HEK293T (cell line): ENCODE measurements at regions not wholly inside any gene's neighbourhood (a gene's known extent, or its start where the extent isn't known, plus 50 kb on each side); places are given as distances from the start of the nearest gene placed in this dataset.

ENCODE experiments used
- CTCF ChIA-PET: fragments of 350-600 bp; formaldehyde crosslinking; extraction: SDS; loops from one replicate; lab custom pipeline; 2021; ENCODE audit warnings: antibody characterized with exemption, inconsistent platforms; lab: Yijun Ruan, JAX
- POLR2A ChIA-PET: fragments of 350-600 bp; formaldehyde crosslinking; extraction: SDS; loops from one replicate; lab custom pipeline; 2020; ENCODE audit warnings: antibody characterized with exemption, inconsistent platforms; lab: Yijun Ruan, JAX
- DNase-seq: peaks from one replicate; pipeline ENCODE4 v3.0.0; 2012; ENCODE audit warnings: mixed read lengths; ENCODE audit errors: extremely low spot score
- ARNT ChIP-seq: fragments of 450-650 bp; IDR thresholded peaks from 2 replicates; pipeline ENCODE4 v1.6.1; 2017; ENCODE audit warnings: mild to moderate bottlenecking
- BHLHE40 ChIP-seq: fragments of 450-650 bp; IDR thresholded peaks from 2 replicates; pipeline ENCODE4 v1.6.1; 2016; ENCODE audit warnings: mild to moderate bottlenecking, moderate library complexity, borderline replicate concordance
- CTBP1 ChIP-seq: fragments of 450-650 bp; IDR thresholded peaks from 2 replicates; pipeline ENCODE4 v1.6.1; 2016; ENCODE audit warnings: borderline replicate concordance
- ELF4 ChIP-seq: fragments of 450-650 bp; IDR thresholded peaks from 2 replicates; pipeline ENCODE4 v1.6.1; 2017; ENCODE audit warnings: antibody characterized with exemption
- FOXA1 ChIP-seq: fragments of 450-650 bp; IDR thresholded peaks from 2 replicates; pipeline ENCODE4 v1.6.1; 2016; ENCODE audit warnings: mild to moderate bottlenecking
- FOXK2 ChIP-seq: fragments of 450-650 bp; IDR thresholded peaks from 2 replicates; pipeline ENCODE4 v1.6.1; 2016; ENCODE audit warnings: mild to moderate bottlenecking
- FOXM1 ChIP-seq: fragments of 450-650 bp; IDR thresholded peaks from 2 replicates; pipeline ENCODE4 v1.6.1; 2017; ENCODE audit warnings: mild to moderate bottlenecking, borderline replicate concordance
- HDGF ChIP-seq: fragments of 450-650 bp; IDR thresholded peaks from 2 replicates; pipeline ENCODE4 v1.6.1; 2017; ENCODE audit warnings: antibody characterized with exemption, borderline replicate concordance
- L3MBTL2 ChIP-seq: fragments of 450-650 bp; conservative IDR thresholded peaks from 2 replicates; pipeline ENCODE4 v1.6.1; 2016; ENCODE audit warnings: mild to moderate bottlenecking
- LEF1 ChIP-seq: fragments of 450-650 bp; IDR thresholded peaks from 2 replicates; pipeline ENCODE4 v1.6.1; 2017; ENCODE audit warnings: mild to moderate bottlenecking, borderline replicate concordance
- NFRKB ChIP-seq: fragments of 450-650 bp; IDR thresholded peaks from 2 replicates; pipeline ENCODE4 v1.6.1; 2016; ENCODE audit warnings: mild to moderate bottlenecking, moderate library complexity
- SP1 ChIP-seq: fragments of 450-650 bp; IDR thresholded peaks from 2 replicates; pipeline ENCODE4 v1.6.1; 2017
- SUZ12 ChIP-seq: fragments of 450-650 bp; IDR thresholded peaks from 2 replicates; pipeline ENCODE4 v1.6.1; 2016; ENCODE audit warnings: mild to moderate bottlenecking
- TARDBP ChIP-seq: fragments of 450-650 bp; IDR thresholded peaks from 2 replicates; pipeline ENCODE4 v1.6.1; 2016
- ZNF384 ChIP-seq: fragments of 450-650 bp; IDR thresholded peaks from 2 replicates; pipeline ENCODE4 v1.6.1; 2016
- TF ChIP-seq, protein P1 (sequence below): fragments of 450-650 bp; IDR thresholded peaks from 2 replicates; pipeline ENCODE4 v1.6.1; 2016

DNA sequence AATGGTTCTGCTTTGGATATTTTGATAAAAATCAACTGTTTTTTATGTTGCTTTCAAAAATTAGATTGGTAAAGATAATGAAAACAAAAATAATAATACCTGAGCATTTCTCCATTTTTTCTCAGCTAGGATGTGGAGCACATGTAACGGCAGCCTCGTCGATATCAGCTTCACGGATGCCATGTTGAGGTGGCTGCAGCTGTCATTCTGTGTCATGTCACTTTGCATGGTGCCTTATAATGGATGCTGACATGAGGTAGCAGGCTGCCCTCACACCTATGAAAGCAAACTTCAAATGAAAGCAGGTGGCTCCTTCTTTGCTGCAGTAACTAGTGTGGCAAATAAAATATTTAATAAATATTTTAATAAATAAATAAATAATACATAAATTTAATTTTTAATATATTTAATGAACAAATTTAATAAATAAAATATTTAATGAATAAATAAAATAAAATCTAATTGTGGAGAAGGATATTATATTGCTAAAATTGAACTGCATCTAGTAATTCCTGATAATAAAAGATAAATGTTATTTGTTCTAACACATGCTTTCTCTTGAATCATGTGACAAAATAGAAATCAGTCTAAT lies 955.7 kb upstream of the SLC10A2 start:
- CTCF ChIA-PET: no interaction called here

DNA sequence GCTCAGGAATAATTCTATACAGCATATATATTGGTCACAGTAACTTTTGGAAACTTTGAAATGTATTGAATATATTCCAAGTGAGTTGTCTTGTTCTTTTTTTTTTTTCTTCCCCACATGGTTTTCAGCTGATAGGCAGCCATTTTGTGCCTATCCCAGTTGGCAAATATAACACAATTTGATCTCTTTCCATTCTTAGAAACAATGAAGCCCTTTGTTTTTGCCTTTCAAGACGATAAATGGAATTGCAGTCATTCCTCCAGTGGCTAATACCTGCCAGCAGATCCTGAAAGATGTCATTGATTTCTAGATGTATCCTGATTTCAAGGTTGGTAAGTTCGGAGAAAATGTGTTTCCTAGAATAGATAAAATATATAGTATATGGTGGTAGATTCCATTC lies 951.1 kb upstream of the SLC10A2 start:
- ChIA-PET POLR2A (no interaction called here), CTCF (no interaction called here)

More for the DNA sequence above, 955.7 kb upstream of the SLC10A2 start:
- DNase-seq: no peak
- POLR2A ChIA-PET: no interaction called here
- TF ChIP-seq FOXM1: no peak
- TF ChIP-seq SUZ12: no peak
- no peak for TF ChIP-seq SP1
- TF ChIP-seq ELF4: no peak
- no peak for TF ChIP-seq LEF1
- TF ChIP-seq TARDBP: no peak
- TF ChIP-seq HDGF: no peak
- TF ChIP-seq L3MBTL2: no peak
- no peak for TF ChIP-seq FOXA1
- TF ChIP-seq CTBP1: no peak

DNA sequence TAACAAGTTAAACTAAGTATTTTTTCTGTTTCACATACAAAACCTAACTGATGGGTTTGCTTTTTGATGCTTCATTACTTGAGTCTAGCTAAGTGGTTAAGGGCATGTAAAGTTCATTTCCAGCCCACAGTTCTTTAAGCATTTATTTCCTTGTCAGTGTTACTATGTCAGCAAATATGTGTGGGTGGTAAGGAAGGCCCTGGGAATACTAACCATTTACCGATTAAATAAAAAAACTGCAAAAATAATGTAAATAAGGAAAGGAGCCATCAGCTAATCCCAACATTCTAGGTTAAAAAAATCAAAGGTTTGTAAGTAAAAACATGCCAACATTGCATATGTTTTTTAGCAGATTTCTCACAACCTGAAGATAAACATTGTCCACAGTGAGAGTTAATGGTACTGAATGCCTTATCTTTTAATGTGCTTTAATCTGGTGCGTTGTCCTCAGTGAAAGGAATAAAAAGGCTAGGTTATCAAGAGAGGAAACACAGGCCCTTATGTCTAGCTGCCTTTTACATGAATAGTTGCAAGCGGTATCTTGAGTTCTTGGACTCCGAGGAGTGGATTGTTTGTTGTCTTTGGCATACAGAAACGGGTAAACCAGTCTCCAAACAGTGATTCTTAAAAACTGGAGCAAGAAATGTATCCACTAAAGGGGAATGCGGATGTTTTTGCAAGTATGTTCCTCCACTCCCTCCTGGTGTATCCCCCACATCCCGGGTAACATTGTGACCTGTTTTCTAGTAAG lies 949.6 kb upstream of the SLC10A2 start:
- ChIA-PET CTCF (interaction anchor here (0.6 kb wide), 1 partner anchor 20 kb away, joined by 4 read pairs; no protein-coding TSS in a partner anchor), POLR2A (no interaction called here)
- TF ChIP-seq, protein P1, sequence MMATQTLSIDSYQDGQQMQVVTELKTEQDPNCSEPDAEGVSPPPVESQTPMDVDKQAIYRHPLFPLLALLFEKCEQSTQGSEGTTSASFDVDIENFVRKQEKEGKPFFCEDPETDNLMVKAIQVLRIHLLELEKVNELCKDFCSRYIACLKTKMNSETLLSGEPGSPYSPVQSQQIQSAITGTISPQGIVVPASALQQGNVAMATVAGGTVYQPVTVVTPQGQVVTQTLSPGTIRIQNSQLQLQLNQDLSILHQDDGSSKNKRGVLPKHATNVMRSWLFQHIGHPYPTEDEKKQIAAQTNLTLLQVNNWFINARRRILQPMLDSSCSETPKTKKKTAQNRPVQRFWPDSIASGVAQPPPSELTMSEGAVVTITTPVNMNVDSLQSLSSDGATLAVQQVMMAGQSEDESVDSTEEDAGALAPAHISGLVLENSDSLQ: no peak
- TF ChIP-seq TARDBP (no peak), L3MBTL2 (no peak)
- DNase-seq: no peak

More for the DNA sequence above, 951.1 kb upstream of the SLC10A2 start:
- TF ChIP-seq BHLHE40: no peak
- TF ChIP-seq FOXM1: no peak
- TF ChIP-seq FOXK2: no peak
- no peak for TF ChIP-seq LEF1
- TF ChIP-seq TARDBP: no peak
- TF ChIP-seq FOXA1: no peak
- TF ChIP-seq SUZ12: no peak
- TF ChIP-seq ARNT: no peak
- no peak for TF ChIP-seq SP1
- TF ChIP-seq, protein P1: no peak
- TF ChIP-seq CTBP1: no peak
- no peak for TF ChIP-seq HDGF
- TF ChIP-seq L3MBTL2: no peak
- TF ChIP-seq ZNF384: no peak
- no peak for TF ChIP-seq ELF4
- TF ChIP-seq NFRKB: no peak
- DNase-seq: no peak

DNA sequence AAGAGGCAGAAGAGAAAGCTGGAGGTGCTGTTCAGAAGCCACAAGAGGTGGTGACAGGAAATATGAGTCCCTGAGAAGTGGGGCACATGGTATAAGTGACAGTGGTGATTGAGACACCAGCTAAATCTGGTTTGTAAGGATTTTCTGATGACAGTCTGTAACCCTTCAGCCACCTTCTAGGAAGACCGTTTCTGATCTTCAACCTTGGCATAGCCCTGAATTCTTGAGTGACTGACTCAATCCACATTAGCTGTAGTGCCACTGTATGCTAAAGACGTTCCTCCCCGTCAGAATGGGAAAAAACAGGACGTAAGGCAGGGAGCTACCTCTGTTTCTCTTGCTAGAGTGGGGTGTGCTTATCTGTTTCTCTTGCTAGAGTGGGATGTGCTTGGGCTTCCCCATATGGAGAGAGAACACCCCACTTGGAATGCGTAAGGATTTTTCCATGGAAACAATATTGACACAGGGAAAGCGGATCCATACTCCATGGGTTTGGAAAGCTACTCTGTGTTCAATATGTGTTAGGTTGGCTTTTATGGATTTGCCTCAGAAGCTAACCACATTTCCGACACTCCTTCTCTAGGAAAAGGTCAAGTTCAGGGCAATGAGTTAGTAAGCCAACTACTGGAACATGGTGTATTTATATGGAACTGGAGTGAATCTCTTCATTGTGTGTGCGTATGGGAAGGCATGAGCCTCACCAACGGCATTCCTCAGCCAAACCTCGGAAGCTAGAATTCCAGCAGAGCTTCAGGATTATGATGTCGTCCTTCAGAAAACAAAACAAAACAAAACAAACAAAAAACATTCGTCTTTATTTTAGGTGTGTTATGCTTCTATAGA lies 948.8 kb upstream of the SLC10A2 start:
- ChIA-PET POLR2A (no interaction called here), CTCF (interaction anchor here (0.6 kb wide), 1 partner anchor 19 kb away, joined by 4 read pairs; no protein-coding TSS in a partner anchor)
- DNase-seq: no peak
- no peak for TF ChIP-seq FOXK2
- TF ChIP-seq ELF4: no peak
- no peak for TF ChIP-seq ZNF384
- TF ChIP-seq CTBP1: no peak
- TF ChIP-seq L3MBTL2: no peak
- no peak for TF ChIP-seq SUZ12

DNA sequence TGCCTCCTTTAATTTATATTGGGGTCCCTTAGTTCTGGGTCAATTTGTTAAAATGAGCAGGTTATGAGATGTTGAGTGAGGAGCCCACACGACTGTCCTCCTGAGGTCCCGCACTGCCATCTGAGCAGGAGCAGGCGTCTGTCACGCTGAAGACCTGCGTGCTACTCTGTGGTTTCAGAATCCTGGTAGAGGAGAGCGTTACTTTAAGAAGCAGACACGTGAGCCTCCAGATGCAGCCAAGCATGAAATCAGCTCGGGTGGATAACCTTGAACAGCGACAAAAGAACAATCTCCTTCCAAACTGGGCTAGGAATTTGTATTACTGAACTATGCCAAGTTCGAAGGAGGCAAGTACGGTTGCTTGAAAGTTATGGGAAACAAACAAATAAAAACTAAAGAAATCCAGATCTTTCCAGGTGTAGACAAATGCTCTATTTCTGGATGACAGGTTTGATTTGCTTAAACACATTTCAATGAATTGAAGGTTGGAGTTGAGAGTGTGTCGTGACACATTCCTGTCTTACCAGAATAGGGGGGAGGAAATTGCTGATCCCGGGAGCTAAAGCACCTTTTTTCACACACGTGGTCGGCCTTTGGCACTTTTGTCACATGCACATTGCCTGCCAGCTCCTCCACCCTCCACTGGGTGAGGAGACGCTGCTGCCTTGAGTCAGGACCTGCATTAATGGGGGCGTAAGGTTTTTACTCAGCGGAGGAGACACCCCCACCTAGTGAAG lies 945.5 kb upstream of the SLC10A2 start:
- ChIA-PET POLR2A (no interaction called here), CTCF (no interaction called here)
- TF ChIP-seq L3MBTL2: peak; percentile 67; the same call in 1 of the 2 replicates
- no peak for TF ChIP-seq ZNF384
- DNase-seq: peak; percentile 18

DNA sequence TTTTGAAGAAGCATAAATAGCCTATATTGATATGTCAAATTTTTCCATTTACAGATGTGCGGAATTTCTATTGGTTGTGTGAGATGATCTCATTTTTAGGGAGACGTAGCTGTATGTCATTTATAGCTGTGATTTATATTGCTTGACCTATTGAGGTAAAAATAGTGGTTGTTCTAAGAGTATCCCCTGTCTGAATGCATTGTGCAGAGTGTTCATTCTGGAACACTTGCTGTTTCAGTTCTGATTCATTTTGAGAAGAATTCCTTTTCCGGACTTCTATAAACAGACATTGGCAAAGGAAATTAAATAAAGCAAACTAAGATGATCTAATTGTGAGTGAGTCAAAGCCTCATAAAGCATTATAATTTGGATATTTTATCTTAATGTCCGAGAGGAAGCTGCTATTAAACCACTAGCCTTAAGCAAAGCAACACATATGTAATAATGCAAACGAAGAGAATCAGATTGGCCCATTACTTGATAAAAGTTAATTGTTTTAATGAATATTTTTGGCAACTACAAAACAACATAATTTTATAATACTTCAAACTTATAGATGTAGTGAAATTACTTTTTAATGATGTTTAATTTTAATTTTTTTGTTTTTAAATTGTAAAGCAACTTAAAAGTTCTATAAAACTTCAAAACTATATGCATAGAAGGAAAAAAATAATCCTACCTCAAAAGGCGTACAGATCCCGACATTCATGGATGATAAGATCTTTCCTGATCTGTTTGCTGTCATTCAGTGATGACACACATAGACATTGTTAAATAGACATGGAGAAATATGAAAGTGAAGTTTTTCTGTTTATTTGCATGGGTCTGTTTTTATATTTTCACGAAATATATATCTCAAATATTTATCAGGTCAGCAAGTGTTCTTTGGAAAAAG lies 942.6 kb upstream of the SLC10A2 start:
- CTCF ChIA-PET: no interaction called here
- TF ChIP-seq CTBP1: no peak
- TF ChIP-seq, protein P1: peak; percentile 70
- POLR2A ChIA-PET: no interaction called here
- DNase-seq: no peak
